ENCODE measurements at regions not wholly inside any gene's neighbourhood (a gene's known extent, or its start where the extent isn't known, plus 50 kb on each side); places are given as distances from the start of the nearest gene placed in this dataset.
"Not testable (repeated sequence)": the region's sequence is repeated elsewhere in the genome, so short reads cannot be mapped to it uniquely, and the experiment has no call there.

GRCh38 chr4:119394826-119395225 is 72.9 kb upstream of the FABP2 start:
- H3K4me2 ChIP-seq (ENCODE audit: low read depth, low read length), result no peak overlapping the region
- no peak for TF ChIP-seq GABPA (IDR thresholded peaks at IDR 0.05; ENCODE audit: low read depth, low read length)
- TF ChIP-seq GABPA (CRISPR knock-in tag; IDR thresholded peaks at IDR 0.05; ENCODE audit: low read depth), result no peak
- peak; percentile 49; the same call in 1 of the 2 replicates for TF ChIP-seq POGZ (CRISPR knock-in tag; IDR thresholded peaks at IDR 0.05)
- 0 out of 2 replicates have a peak, but pooled peaks have one; percentile 40 for TF ChIP-seq ZMYM4 (CRISPR knock-in tag; IDR thresholded peaks at IDR 0.05)
- TF ChIP-seq ZNF782 (CRISPR knock-in tag; IDR thresholded peaks at IDR 0.05; ENCODE audit: borderline replicate concordance), result no peak
- TF ChIP-seq GTF2F1 (IDR thresholded peaks at IDR 0.05; ENCODE audit: low read length), result no peak
- TF ChIP-seq TBL1XR1 (IDR thresholded peaks at IDR 0.05; ENCODE audit: borderline replicate concordance, low read length, partially characterized antibody), result no peak
- TF ChIP-seq ZBTB33 (CRISPR knock-in tag; IDR thresholded peaks at IDR 0.05), result peak; percentile 95
- WGBS (ENCODE audit: low lambda C conversion rate), result 95% methylated on average over 16 of the region's 16 CpGs
- H3K4me1 ChIP-seq (ENCODE audit: insufficient read depth, low read length), result no peaks in the 10 kb centered on the region
- no peaks in the 10 kb centered on the region for H3K79me2 ChIP-seq (ENCODE audit: insufficient read depth, low read length)
- intact Hi-C loops (cut with micrococcal nuclease; ENCODE audit: unreplicated experiment) (no loop called here), in situ Hi-C loops (cut with HindIII; ENCODE audit: extremely low pct_ligation_motif_present, low pct_unique_long_range_greater_than_20kb) (no loop called here)
- H2AFZ ChIP-seq (ENCODE audit: low read length), result no peak overlapping the region
- FAIRE-seq, result no peak
- no TSS peak for BruUV-seq (replicated peaks)
- no peak overlapping the region for H3K4me3 ChIP-seq (replicated peaks in 1 of 3; ENCODE audit: insufficient read depth in 1 of 3, low read depth in 2 of 3, low read length in 3 of 3)
- H3K36me3 ChIP-seq (replicated peaks in 1 of 2; ENCODE audit: control insufficient read depth in 1 of 2, insufficient read depth in 2 of 2, low read length in 2 of 2), result no peaks in the 10 kb centered on the region
- no peak overlapping the region for H3K27ac ChIP-seq (ENCODE audit: extremely low read length, insufficient read depth, low read length)
- no peaks in the 10 kb centered on the region for H4K20me1 ChIP-seq (ENCODE audit: insufficient read depth, low read length)
- H3K9me3 ChIP-seq (ENCODE audit: low read length), result no peaks in the 10 kb centered on the region
- H3K27me3 ChIP-seq (ENCODE audit: control insufficient read depth in 1 of 2, insufficient read depth in 2 of 2, low read length in 2 of 2), result no peaks in the 10 kb centered on the region
- ATAC-seq, result no peak
- no peak overlapping the region for H3K9ac ChIP-seq (ENCODE audit: insufficient read depth, low read depth, low read length)
- DNase-seq (ENCODE audit: low spot score), result no peak
- CTCF ChIA-PET (ENCODE audit: low intra/inter-chr PET ratio, low total read pairs), result no interaction called here
- POLR2A ChIA-PET, result no interaction called here

- WGBS (ENCODE audit: low lambda C conversion rate), result 70% methylated on average over 2 of the region's 2 CpGs
- H3K27me3 ChIP-seq (ENCODE audit: control insufficient read depth in 1 of 2, insufficient read depth in 2 of 2, low read length in 2 of 2); H3K9ac ChIP-seq (ENCODE audit: insufficient read depth, low read depth, low read length); H2AFZ ChIP-seq (ENCODE audit: low read length); BruUV-seq (replicated peaks); H3K4me2 ChIP-seq (ENCODE audit: low read depth, low read length); POLR2A ChIA-PET; ATAC-seq; FAIRE-seq; H3K79me2 ChIP-seq (ENCODE audit: insufficient read depth, low read length); DNase-seq (ENCODE audit: low spot score); H3K4me3 ChIP-seq (replicated peaks in 1 of 3; ENCODE audit: insufficient read depth in 1 of 3, low read depth in 2 of 3, low read length in 3 of 3); CTCF ChIA-PET (ENCODE audit: low intra/inter-chr PET ratio, low total read pairs); H4K20me1 ChIP-seq (ENCODE audit: insufficient read depth, low read length); H3K9me3 ChIP-seq (ENCODE audit: low read length); H3K27ac ChIP-seq (ENCODE audit: extremely low read length, insufficient read depth, low read length); in situ Hi-C loops (cut with HindIII; ENCODE audit: extremely low pct_ligation_motif_present, low pct_unique_long_range_greater_than_20kb); H3K36me3 ChIP-seq (replicated peaks in 1 of 2; ENCODE audit: control insufficient read depth in 1 of 2, insufficient read depth in 2 of 2, low read length in 2 of 2); intact Hi-C loops (cut with micrococcal nuclease; ENCODE audit: unreplicated experiment): not testable (repeated sequence)
- peaks cover 10% of the 10 kb centered on the region; the same call in 1 of the 2 replicates for H3K4me1 ChIP-seq (ENCODE audit: insufficient read depth, low read length)
- peak; percentile 56; the same call in 1 of the 2 replicates for TF ChIP-seq ZNF431 (CRISPR knock-in tag; IDR thresholded peaks at IDR 0.05; ENCODE audit: borderline replicate concordance, low read depth)
These were observed 66.9 kb upstream of the FABP2 start for GRCh38 chr4:119388791-119389190.

- H3K79me2 ChIP-seq (ENCODE audit: insufficient read depth, low read length); POLR2A ChIA-PET; BruUV-seq (replicated peaks); DNase-seq (ENCODE audit: low spot score); in situ Hi-C loops (cut with HindIII; ENCODE audit: extremely low pct_ligation_motif_present, low pct_unique_long_range_greater_than_20kb); H4K20me1 ChIP-seq (ENCODE audit: insufficient read depth, low read length); H3K9me3 ChIP-seq (ENCODE audit: low read length); H3K36me3 ChIP-seq (replicated peaks in 1 of 2; ENCODE audit: control insufficient read depth in 1 of 2, insufficient read depth in 2 of 2, low read length in 2 of 2); H3K4me3 ChIP-seq (replicated peaks in 1 of 3; ENCODE audit: insufficient read depth in 1 of 3, low read depth in 2 of 3, low read length in 3 of 3); H2AFZ ChIP-seq (ENCODE audit: low read length); H3K9ac ChIP-seq (ENCODE audit: insufficient read depth, low read depth, low read length); H3K27ac ChIP-seq (ENCODE audit: extremely low read length, insufficient read depth, low read length); FAIRE-seq; CTCF ChIA-PET (ENCODE audit: low intra/inter-chr PET ratio, low total read pairs); H3K4me2 ChIP-seq (ENCODE audit: low read depth, low read length); ATAC-seq; H3K27me3 ChIP-seq (ENCODE audit: control insufficient read depth in 1 of 2, insufficient read depth in 2 of 2, low read length in 2 of 2): not testable (repeated sequence)
- 89% methylated on average over 3 of the region's 3 CpGs for WGBS (ENCODE audit: low lambda C conversion rate)
- H3K4me1 ChIP-seq (ENCODE audit: insufficient read depth, low read length), result peaks cover 15% of the 10 kb centered on the region
- intact Hi-C loops (cut with micrococcal nuclease; ENCODE audit: unreplicated experiment), result loop anchor here (5.0 kb wide), 1 partner anchor 162 kb away; the partner anchor contains the start of gene USP53
These were observed 52.7 kb upstream of the FABP2 start for GRCh38 chr4:119374616-119375015.

Data from HepG2 (cell line).